Mesendoderm (in vitro differentiated cells): ENCODE measurements at regions not wholly inside any gene's neighbourhood (a gene's known extent, or its start where the extent isn't known, plus 50 kb on each side); places are given as distances from the start of the nearest gene placed in this dataset.

Experiments
- DNase-seq: peaks from one replicate; pipeline ENCODE4 v3.0.0; 2013
- H2AK5ac ChIP-seq: 2 replicates; pipeline ENCODE4 v1.6.1; 2013; ENCODE audit warnings: low read length, inconsistent platforms
- H2BK120ac ChIP-seq: 2 replicates; pipeline ENCODE4 v1.6.1; 2013; ENCODE audit warnings: low read depth, mild to moderate bottlenecking, low read length, moderate library complexity, mixed read lengths
- H2BK15ac ChIP-seq: replicated peaks from 2 replicates; pipeline ENCODE4 v1.6.1; 2013; ENCODE audit warnings: low read depth, mild to moderate bottlenecking, moderate library complexity
- H2BK5ac ChIP-seq: 2 replicates; pipeline ENCODE4 v1.6.1; 2013; ENCODE audit warnings: low read length, inconsistent platforms
- H3K18ac ChIP-seq: 2 replicates; pipeline ENCODE4 v1.6.1; 2013; ENCODE audit warnings: mild to moderate bottlenecking, low read length, mixed read lengths
- H3K23ac ChIP-seq: one replicate; pipeline ENCODE4 v1.6.1; 2013; ENCODE audit warnings: low read length
- H3K27ac ChIP-seq: 2 replicates; pipeline ENCODE4 v1.5.1; 2013; ENCODE audit warnings: low read depth, mild to moderate bottlenecking, inconsistent platforms, low read length, moderate library complexity
- H3K27me3 ChIP-seq: 2 replicates; pipeline ENCODE4 v1.6.1; 2013; ENCODE audit warnings: low read length, control low read depth, mild to moderate bottlenecking, inconsistent platforms; ENCODE audit not compliant: insufficient read depth, poor library complexity
- H3K36me3 ChIP-seq: 2 replicates; pipeline ENCODE4 v1.6.1; 2013; ENCODE audit warnings: low read length, inconsistent platforms; ENCODE audit not compliant: control insufficient read depth, insufficient read depth
- H3K4ac ChIP-seq: one replicate; pipeline ENCODE4 v1.6.1; 2013; ENCODE audit warnings: low read depth, mild to moderate bottlenecking, low read length, moderate library complexity
- H3K4me1 ChIP-seq: 2 replicates; pipeline ENCODE4 v1.6.1; 2013; ENCODE audit warnings: low read depth, low read length, inconsistent platforms; ENCODE audit not compliant: control insufficient read depth
- H3K4me2 ChIP-seq: 2 replicates; pipeline ENCODE4 v1.6.1; 2013; ENCODE audit warnings: low read length
- H3K4me3 ChIP-seq: 2 replicates; pipeline ENCODE4 v1.5.1; 2013; ENCODE audit warnings: mild to moderate bottlenecking, low read length
- H3K56ac ChIP-seq: one replicate; pipeline ENCODE4 v1.6.1; 2013; ENCODE audit warnings: low read length
- H3K79me1 ChIP-seq: 2 replicates; pipeline ENCODE4 v1.6.1; 2013; ENCODE audit warnings: low read length, inconsistent platforms
- H3K79me2 ChIP-seq: 2 replicates; pipeline ENCODE4 v1.6.1; 2013; ENCODE audit warnings: mild to moderate bottlenecking, low read length; ENCODE audit not compliant: control insufficient read depth, insufficient read depth
- H3K9ac ChIP-seq: 2 replicates; pipeline ENCODE4 v1.6.1; 2013; ENCODE audit warnings: low read length, inconsistent platforms
- H4K5ac ChIP-seq: one replicate; pipeline ENCODE4 v1.6.1; 2013; ENCODE audit warnings: low read length
- H4K8ac ChIP-seq: one replicate; pipeline ENCODE4 v1.6.1; 2013; ENCODE audit warnings: low read depth, mild to moderate bottlenecking, control low read depth, low read length, moderate library complexity
- WGBS: extraction: QIAGEN DNeasy Blood & Tissue Kit; methylation state at CpG from one replicate; pipeline ENCODE4 v1.1.7; 2013; ENCODE audit warnings: low lambda C conversion rate, missing lambda C conversion rate; ENCODE audit not compliant: insufficient coverage; ENCODE audit errors: extremely low coverage; 5-methylcytosine and 5-hydroxymethylcytosine counted together

GRCh38 chr14:58964598-58964928 lies 223.9 kb upstream of the DAAM1 start:
- H2BK5ac ChIP-seq: no peak overlapping the region
- no peak overlapping the region for H2AK5ac ChIP-seq
- no peak overlapping the region for H2BK120ac ChIP-seq
- no peak overlapping the region for H3K56ac ChIP-seq
- H3K79me1 ChIP-seq: no peaks in the 10 kb centered on the region
- no peaks in the 10 kb centered on the region for H3K4me1 ChIP-seq
- H4K5ac ChIP-seq: no peak overlapping the region
- H3K4ac ChIP-seq: no peak overlapping the region
- H3K27ac ChIP-seq: no peak overlapping the region
- H3K4me2 ChIP-seq: no peak overlapping the region
- H4K8ac ChIP-seq: no peak overlapping the region
- no peaks in the 10 kb centered on the region for H3K79me2 ChIP-seq
- no peaks in the 10 kb centered on the region for H3K27me3 ChIP-seq
- no peak for DNase-seq
- no peak overlapping the region for H3K18ac ChIP-seq
- H2BK15ac ChIP-seq: no peak overlapping the region
- no peak overlapping the region for H3K4me3 ChIP-seq
- no peak overlapping the region for H3K23ac ChIP-seq
- no peak overlapping the region for H3K9ac ChIP-seq
- H3K36me3 ChIP-seq: no peaks in the 10 kb centered on the region
- no CpG with 5 or more reads among the region's 9 CpGs for WGBS

- no peak overlapping the region for H3K4ac ChIP-seq
- no peaks in the 10 kb centered on the region for H3K27me3 ChIP-seq
- WGBS: no CpG with 5 or more reads among the region's 1 CpG
- H3K18ac ChIP-seq: no peak overlapping the region
- no peak overlapping the region for H3K56ac ChIP-seq
- H3K79me1 ChIP-seq: no peaks in the 10 kb centered on the region
- H2BK120ac ChIP-seq: no peak overlapping the region
- no peak overlapping the region for H3K9ac ChIP-seq
- no peak overlapping the region for H2BK15ac ChIP-seq
- H4K5ac ChIP-seq: no peak overlapping the region
- no peaks in the 10 kb centered on the region for H3K79me2 ChIP-seq
- H3K27ac ChIP-seq: no peak overlapping the region
- H2BK5ac ChIP-seq: no peak overlapping the region
- no peak overlapping the region for H2AK5ac ChIP-seq
- no peak overlapping the region for H3K23ac ChIP-seq
- H4K8ac ChIP-seq: no peak overlapping the region
- no peak overlapping the region for H3K4me2 ChIP-seq
- H3K36me3 ChIP-seq: no peaks in the 10 kb centered on the region
- H3K4me3 ChIP-seq: no peak overlapping the region
- no peak for DNase-seq
- peaks cover 7% of the 10 kb centered on the region for H3K4me1 ChIP-seq
These were observed 222.9 kb upstream of the DAAM1 start for GRCh38 chr14:58965601-58966000.

GRCh38 chr14:58966997-58967396 lies 221.5 kb upstream of the DAAM1 start:
- Histone ChIP-seq H2BK5ac (no peak overlapping the region), H2AK5ac (no peak overlapping the region), H3K4me1 (peaks cover 11% of the 10 kb centered on the region), H2BK120ac (no peak overlapping the region), H3K4ac (no peak overlapping the region), H3K18ac (no peak overlapping the region), H4K8ac (no peak overlapping the region), H3K4me3 (no peak overlapping the region), H3K79me2 (no peaks in the 10 kb centered on the region), H3K9ac (no peak overlapping the region), H4K5ac (no peak overlapping the region), H3K27ac (no peak overlapping the region), H3K79me1 (no peaks in the 10 kb centered on the region), H3K36me3 (no peaks in the 10 kb centered on the region), H3K23ac (no peak overlapping the region), H3K4me2 (no peak overlapping the region), H3K56ac (no peak overlapping the region), H2BK15ac (no peak overlapping the region), H3K27me3 (no peaks in the 10 kb centered on the region)
- DNase-seq: no peak
- WGBS: no CpG with 5 or more reads among the region's 4 CpGs

GRCh38 chr14:58969951-58970751 lies 218.3 kb upstream of the DAAM1 start:
- Histone ChIP-seq H3K56ac (peak overlapping the region; percentile 50), H4K8ac (no peak overlapping the region), H3K18ac (peak overlapping the region; percentile 20), H3K36me3 (no peaks in the 10 kb centered on the region), H2BK15ac (no peak overlapping the region), H3K4ac (no peak overlapping the region), H3K27me3 (no peaks in the 10 kb centered on the region), H2AK5ac (no peak overlapping the region), H3K27ac (peak overlapping the region; percentile 9), H3K4me3 (no peak overlapping the region), H2BK120ac (no peak overlapping the region), H2BK5ac (peak overlapping the region; percentile 20), H4K5ac (no peak overlapping the region), H3K79me1 (no peaks in the 10 kb centered on the region), H3K4me1 (peaks cover 11% of the 10 kb centered on the region), H3K9ac (peak overlapping the region; percentile 23), H3K4me2 (no peak overlapping the region), H3K79me2 (no peaks in the 10 kb centered on the region), H3K23ac (no peak overlapping the region)
- DNase-seq: peak; percentile 88
- no CpG with 5 or more reads among the region's 10 CpGs for WGBS

GRCh38 chr14:58972233-58973017 lies 216.0 kb upstream of the DAAM1 start:
- no peak overlapping the region for H2BK15ac ChIP-seq
- no peak overlapping the region for H4K5ac ChIP-seq
- H3K56ac ChIP-seq: no peak overlapping the region
- H3K36me3 ChIP-seq: no peaks in the 10 kb centered on the region
- H2BK120ac ChIP-seq: no peak overlapping the region
- no peak overlapping the region for H3K27ac ChIP-seq
- H3K4me1 ChIP-seq: peaks cover 11% of the 10 kb centered on the region
- H3K4ac ChIP-seq: no peak overlapping the region
- no peak overlapping the region for H4K8ac ChIP-seq
- no peaks in the 10 kb centered on the region for H3K79me1 ChIP-seq
- no peak for DNase-seq
- no peak overlapping the region for H3K9ac ChIP-seq
- no peak overlapping the region for H3K4me2 ChIP-seq
- WGBS: no CpG with 5 or more reads among the region's 7 CpGs
- no peak overlapping the region for H3K4me3 ChIP-seq
- H3K79me2 ChIP-seq: no peaks in the 10 kb centered on the region
- no peak overlapping the region for H3K18ac ChIP-seq
- no peak overlapping the region for H2AK5ac ChIP-seq
- H3K23ac ChIP-seq: no peak overlapping the region
- no peak overlapping the region for H2BK5ac ChIP-seq
- H3K27me3 ChIP-seq: no peaks in the 10 kb centered on the region
